ENCODE measurements at regions not wholly inside any gene's neighbourhood (a gene's known extent, or its start where the extent isn't known, plus 50 kb on each side); places are given as distances from the start of the nearest gene placed in this dataset.

GRCh38 chr6:104572901-104573300 is 286.8 kb downstream of the HACE1 start:
- Mint-ChIP-seq H3K36me3 (no peaks in the 10 kb centered on the region), H3K4me3 (no peak overlapping the region), H3K27ac (no peak overlapping the region), H3K4me1 (no peaks in the 10 kb centered on the region), H3K9me3 (peaks cover 2% of the 10 kb centered on the region)
- DNase-seq (ENCODE audit: low spot score in 2 of 2) (no peak), ATAC-seq (no peak)

GRCh38 chr6:104566411-104566810 is 293.3 kb downstream of the HACE1 start:
- no peak overlapping the region for H3K4me3 Mint-ChIP-seq
- no peaks in the 10 kb centered on the region for H3K4me1 Mint-ChIP-seq
- H3K9me3 Mint-ChIP-seq: no peaks in the 10 kb centered on the region
- no peak for DNase-seq (ENCODE audit: low spot score in 2 of 2)
- H3K27ac Mint-ChIP-seq: no peak overlapping the region
- H3K36me3 Mint-ChIP-seq: no peaks in the 10 kb centered on the region
- no peak for ATAC-seq

GRCh38 chr6:104563306-104563705 is 296.4 kb downstream of the HACE1 start:
- DNase-seq (ENCODE audit: low spot score in 2 of 2) (no peak), ATAC-seq (no peak)
- Mint-ChIP-seq H3K4me1 (no peaks in the 10 kb centered on the region), H3K27ac (no peak overlapping the region), H3K4me3 (no peak overlapping the region), H3K9me3 (no peaks in the 10 kb centered on the region), H3K36me3 (no peaks in the 10 kb centered on the region)

- Mint-ChIP-seq H3K9me3 (no peaks in the 10 kb centered on the region), H3K4me3 (no peak overlapping the region), H3K4me1 (no peaks in the 10 kb centered on the region), H3K36me3 (no peaks in the 10 kb centered on the region), H3K27ac (no peak overlapping the region)
- DNase-seq (ENCODE audit: low spot score in 2 of 2): no peak
- no peak for ATAC-seq
These were observed 300.1 kb downstream of the HACE1 start for GRCh38 chr6:104559435-104560202.

- no peaks in the 10 kb centered on the region for H3K4me1 Mint-ChIP-seq
- no peaks in the 10 kb centered on the region for H3K9me3 Mint-ChIP-seq
- H3K27ac Mint-ChIP-seq: no peak overlapping the region
- no peak overlapping the region for H3K4me3 Mint-ChIP-seq
- DNase-seq (ENCODE audit: low spot score in 2 of 2): no peak
- H3K36me3 Mint-ChIP-seq: no peaks in the 10 kb centered on the region
- no peak for ATAC-seq
These were observed 301.0 kb downstream of the HACE1 start for GRCh38 chr6:104558746-104559145.

- H3K9me3 Mint-ChIP-seq: no peaks in the 10 kb centered on the region
These were observed 311.4 kb downstream of the HACE1 start for GRCh38 chr6:104548297-104548696.

GRCh38 chr6:104541411-104541810 is 318.3 kb downstream of the HACE1 start:
- no peak overlapping the region for H3K4me3 Mint-ChIP-seq
- no peak overlapping the region for H3K27ac Mint-ChIP-seq
- H3K9me3 Mint-ChIP-seq: no peaks in the 10 kb centered on the region
- ATAC-seq (no peak), DNase-seq (ENCODE audit: low spot score in 2 of 2) (no peak)
- no peaks in the 10 kb centered on the region for H3K36me3 Mint-ChIP-seq
- no peaks in the 10 kb centered on the region for H3K4me1 Mint-ChIP-seq

More at GRCh38 chr6:104548297-104548696, 311.4 kb downstream of the HACE1 start:
- ATAC-seq: no peak
- Mint-ChIP-seq H3K36me3 (no peaks in the 10 kb centered on the region), H3K4me1 (no peaks in the 10 kb centered on the region), H3K4me3 (no peak overlapping the region), H3K27ac (no peak overlapping the region)
- no peak for DNase-seq (ENCODE audit: low spot score in 2 of 2)

- Mint-ChIP-seq H3K36me3 (no peaks in the 10 kb centered on the region), H3K4me1 (no peaks in the 10 kb centered on the region), H3K4me3 (no peak overlapping the region), H3K27ac (no peak overlapping the region), H3K9me3 (no peaks in the 10 kb centered on the region)
- DNase-seq (ENCODE audit: low spot score in 2 of 2): no peak
- ATAC-seq: no peak
These were observed 319.0 kb downstream of the HACE1 start for GRCh38 chr6:104540743-104541142.

GRCh38 chr6:104539173-104539572 is 320.5 kb downstream of the HACE1 start:
- no peak for DNase-seq (ENCODE audit: low spot score in 2 of 2)
- ATAC-seq: no peak
- Mint-ChIP-seq H3K36me3 (no peaks in the 10 kb centered on the region), H3K4me3 (no peak overlapping the region), H3K9me3 (no peaks in the 10 kb centered on the region), H3K4me1 (no peaks in the 10 kb centered on the region), H3K27ac (no peak overlapping the region)

- no peak for DNase-seq (ENCODE audit: low spot score in 2 of 2)
- no peak for ATAC-seq
- H3K4me3 Mint-ChIP-seq: no peak overlapping the region
- no peak overlapping the region for H3K27ac Mint-ChIP-seq
- no peaks in the 10 kb centered on the region for H3K9me3 Mint-ChIP-seq
- no peaks in the 10 kb centered on the region for H3K36me3 Mint-ChIP-seq
- H3K4me1 Mint-ChIP-seq: no peaks in the 10 kb centered on the region
These were observed 321.8 kb downstream of the HACE1 start for GRCh38 chr6:104537872-104538271.

- Mint-ChIP-seq H3K27ac (no peak overlapping the region), H3K4me1 (no peaks in the 10 kb centered on the region), H3K9me3 (no peaks in the 10 kb centered on the region), H3K4me3 (no peak overlapping the region), H3K36me3 (no peaks in the 10 kb centered on the region)
- ATAC-seq: no peak
- no peak for DNase-seq (ENCODE audit: low spot score in 2 of 2)
These were observed 322.5 kb downstream of the HACE1 start for GRCh38 chr6:104537180-104537579.

GRCh38 chr6:104532462-104532861 is 327.3 kb downstream of the HACE1 start:
- Mint-ChIP-seq H3K9me3 (no peaks in the 10 kb centered on the region), H3K4me3 (no peak overlapping the region), H3K4me1 (no peaks in the 10 kb centered on the region), H3K36me3 (no peaks in the 10 kb centered on the region), H3K27ac (no peak overlapping the region)
- DNase-seq (ENCODE audit: low spot score in 2 of 2): no peak
- ATAC-seq: no peak

GRCh38 chr6:104531646-104532045 is 328.1 kb downstream of the HACE1 start:
- H3K36me3 Mint-ChIP-seq: no peaks in the 10 kb centered on the region
- DNase-seq (ENCODE audit: low spot score in 2 of 2) (no peak), ATAC-seq (no peak)
- H3K4me1 Mint-ChIP-seq: no peaks in the 10 kb centered on the region
- H3K4me3 Mint-ChIP-seq: no peak overlapping the region
- H3K27ac Mint-ChIP-seq: no peak overlapping the region
- H3K9me3 Mint-ChIP-seq: no peaks in the 10 kb centered on the region

GRCh38 chr6:104527761-104528415 is 331.8 kb downstream of the HACE1 start:
- ATAC-seq (peak; percentile 43), DNase-seq (ENCODE audit: low spot score in 2 of 2) (no peak)
- Mint-ChIP-seq H3K4me3 (no peak overlapping the region), H3K27ac (no peak overlapping the region), H3K9me3 (no peaks in the 10 kb centered on the region), H3K4me1 (no peaks in the 10 kb centered on the region), H3K36me3 (no peaks in the 10 kb centered on the region)

- DNase-seq (ENCODE audit: low spot score in 2 of 2): no peak
- Mint-ChIP-seq H3K4me3 (no peak overlapping the region), H3K36me3 (no peaks in the 10 kb centered on the region), H3K9me3 (no peaks in the 10 kb centered on the region), H3K27ac (no peak overlapping the region), H3K4me1 (no peaks in the 10 kb centered on the region)
- no peak for ATAC-seq
These were observed 332.4 kb downstream of the HACE1 start for GRCh38 chr6:104527311-104527710.

GRCh38 chr6:104526376-104526775 is 333.3 kb downstream of the HACE1 start:
- ATAC-seq (no peak), DNase-seq (ENCODE audit: low spot score in 2 of 2) (no peak)
- Mint-ChIP-seq H3K36me3 (no peaks in the 10 kb centered on the region), H3K4me3 (no peak overlapping the region), H3K4me1 (no peaks in the 10 kb centered on the region), H3K27ac (no peak overlapping the region), H3K9me3 (no peaks in the 10 kb centered on the region)
